SU-DHL-6 (cell line): ENCODE measurements at regions not wholly inside any gene's neighbourhood (a gene's known extent, or its start where the extent isn't known, plus 50 kb on each side); places are given as distances from the start of the nearest gene placed in this dataset.

Experiments used
- CTCF ChIP-seq: fragments of 200-600 bp; sonication (generic); IDR thresholded peaks from one replicate; pipeline ENCODE4 v1.5.1; 2017; ENCODE audit warnings: antibody characterized with exemption, mild to moderate bottlenecking, low read length, moderate library complexity; ENCODE audit not compliant: insufficient read depth, poor library complexity, severe bottlenecking
- EZH2phosphoT487 ChIP-seq: fragments of 200-600 bp; sonication (generic), shearing (Covaris generic); conservative IDR thresholded peaks from 2 replicates; pipeline ENCODE4 v1.6.1; 2018; ENCODE audit warnings: mild to moderate bottlenecking, antibody characterized with exemption, low read length, moderate library complexity, mixed read lengths

DNA sequence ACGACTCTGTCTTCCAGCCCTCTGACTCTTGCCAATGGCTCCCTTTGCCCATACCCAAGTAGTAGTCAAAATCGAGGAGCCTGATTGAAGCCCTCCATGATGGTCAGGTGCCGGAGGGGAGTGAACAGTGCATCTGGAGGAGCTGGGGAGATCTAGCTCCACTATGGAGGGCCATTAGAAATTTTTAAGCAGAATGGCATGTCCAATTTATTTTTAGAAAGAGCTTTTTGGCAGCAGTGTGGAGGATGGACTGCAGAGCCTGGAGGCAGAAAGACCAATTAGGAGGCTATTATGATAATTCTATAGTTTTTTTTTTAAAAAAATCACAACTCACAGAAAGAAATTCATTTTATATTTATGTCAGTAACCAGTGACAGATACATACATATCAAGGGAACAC is 92.7 kb upstream of the SLC7A1 start:
- TF ChIP-seq CTCF (no peak), EZH2phosphoT487 (no peak)
